Spinal cord (tissue), 9 donors: ENCODE measurements at regions not wholly inside any gene's neighbourhood (a gene's known extent, or its start where the extent isn't known, plus 50 kb on each side); places are given as distances from the start of the nearest gene placed in this dataset.

Experiments
- DNase-seq, 6 donors: peaks; one replicate each; pipeline versions ENCODE4 v3.0.0 to v3.0.0-alpha.2; 2013 to 2015; ENCODE audit warnings: low spot score in 6 of 6, low read depth in 4 of 6
- H3K27ac ChIP-seq: one replicate; pipeline ENCODE4 v1.5.1; 2013; ENCODE audit warnings: low read depth, low read length, control low read depth
- H3K27me3 ChIP-seq: one replicate; pipeline ENCODE4 v1.6.1; 2013; ENCODE audit warnings: low read length; ENCODE audit not compliant: control insufficient read depth, insufficient read depth
- H3K36me3 ChIP-seq: one replicate; pipeline ENCODE4 v1.6.1; 2013; ENCODE audit warnings: low read length; ENCODE audit not compliant: control insufficient read depth, insufficient read depth
- H3K4me1 ChIP-seq: one replicate; pipeline ENCODE4 v1.6.1; 2013; ENCODE audit warnings: low read length; ENCODE audit not compliant: control insufficient read depth, insufficient read depth
- H3K4me3 ChIP-seq: one replicate; pipeline ENCODE4 v1.5.1; 2013; ENCODE audit warnings: low read depth, low read length, control low read depth
- H3K9me3 ChIP-seq: one replicate; pipeline ENCODE4 v1.6.1; 2013; ENCODE audit warnings: low read length; ENCODE audit not compliant: control insufficient read depth, insufficient read depth
- WGBS: methylation state at CpG from one replicate; pipeline ENCODE4 v1.1.5; 2013; ENCODE audit warnings: missing lambda C conversion rate; ENCODE audit not compliant: insufficient coverage; 5-methylcytosine and 5-hydroxymethylcytosine counted together
- donor health status: healthy.

GRCh38 chr5:174347183-174347582, 301.7 kb downstream of the NSG2 start:
- no peak for DNase-seq
- Histone ChIP-seq H3K36me3 (no peaks in the 10 kb centered on the region), H3K4me1 (no peaks in the 10 kb centered on the region), H3K27me3 (no peaks in the 10 kb centered on the region), H3K27ac (no peak overlapping the region), H3K4me3 (no peak overlapping the region), H3K9me3 (peaks cover 2% of the 10 kb centered on the region)
- 100% methylated on average over 1 of the region's 1 CpG for WGBS

GRCh38 chr5:174348311-174348981, 302.9 kb downstream of the NSG2 start:
- Histone ChIP-seq H3K4me3 (no peak overlapping the region), H3K4me1 (no peaks in the 10 kb centered on the region), H3K36me3 (no peaks in the 10 kb centered on the region), H3K27ac (no peak overlapping the region), H3K9me3 (peaks cover 2% of the 10 kb centered on the region), H3K27me3 (no peaks in the 10 kb centered on the region)
- DNase-seq, result peak in 2 of 6 donors; percentile 49 to 67
- WGBS, result 40% methylated on average over 3 of the region's 8 CpGs

DNA sequence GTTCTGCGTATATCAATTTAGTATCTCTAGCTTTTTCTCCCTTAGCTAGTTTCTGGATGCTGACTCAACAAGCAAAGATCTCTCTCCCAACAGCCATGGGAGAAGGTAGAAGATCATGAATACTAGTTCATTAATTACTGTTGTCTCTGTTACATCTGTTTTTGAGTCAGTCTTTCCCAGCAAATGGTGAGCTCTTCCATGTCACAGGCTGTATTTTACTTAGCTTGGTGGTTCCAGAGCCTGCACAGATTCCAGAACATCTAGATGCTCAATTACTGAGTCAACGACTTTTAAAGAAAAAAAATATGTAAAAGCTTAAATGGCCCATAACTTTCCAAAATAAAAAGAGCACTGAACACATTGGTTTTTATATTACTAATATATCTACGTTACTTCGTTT, 307.2 kb downstream of the NSG2 start:
- WGBS, result no CpG with 5 or more reads among the region's 4 CpGs
- H3K36me3 ChIP-seq, result no peaks in the 10 kb centered on the region
- no peak overlapping the region for H3K27ac ChIP-seq
- H3K27me3 ChIP-seq, result no peaks in the 10 kb centered on the region
- DNase-seq, result no peak
- no peak overlapping the region for H3K4me3 ChIP-seq
- H3K9me3 ChIP-seq, result no peaks in the 10 kb centered on the region
- H3K4me1 ChIP-seq, result no peaks in the 10 kb centered on the region

DNA sequence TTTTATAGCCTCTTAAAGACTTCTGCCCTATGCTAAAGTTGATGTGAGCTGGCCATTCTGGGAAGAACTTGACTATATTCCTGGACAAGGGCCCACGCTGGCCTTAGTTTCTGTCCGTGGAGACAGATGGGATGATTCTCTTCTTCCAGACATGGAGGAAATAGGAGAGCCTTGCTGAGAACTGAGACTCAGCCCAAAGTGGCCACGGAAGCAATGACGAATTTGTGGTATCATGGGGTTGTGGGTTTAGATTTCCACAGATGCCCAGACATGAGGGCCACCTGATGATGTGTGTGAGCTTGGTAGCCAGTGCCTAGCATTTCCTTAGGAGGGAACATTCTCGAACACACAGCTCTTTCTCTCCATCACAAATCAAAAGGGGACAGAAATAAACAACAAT, 309.1 kb downstream of the NSG2 start:
- no peaks in the 10 kb centered on the region for H3K4me1 ChIP-seq
- 58% methylated on average over 3 of the region's 5 CpGs for WGBS
- H3K27me3 ChIP-seq, result no peaks in the 10 kb centered on the region
- H3K9me3 ChIP-seq, result no peaks in the 10 kb centered on the region
- no peak for DNase-seq
- H3K27ac ChIP-seq, result no peak overlapping the region
- no peaks in the 10 kb centered on the region for H3K36me3 ChIP-seq
- no peak overlapping the region for H3K4me3 ChIP-seq

DNA sequence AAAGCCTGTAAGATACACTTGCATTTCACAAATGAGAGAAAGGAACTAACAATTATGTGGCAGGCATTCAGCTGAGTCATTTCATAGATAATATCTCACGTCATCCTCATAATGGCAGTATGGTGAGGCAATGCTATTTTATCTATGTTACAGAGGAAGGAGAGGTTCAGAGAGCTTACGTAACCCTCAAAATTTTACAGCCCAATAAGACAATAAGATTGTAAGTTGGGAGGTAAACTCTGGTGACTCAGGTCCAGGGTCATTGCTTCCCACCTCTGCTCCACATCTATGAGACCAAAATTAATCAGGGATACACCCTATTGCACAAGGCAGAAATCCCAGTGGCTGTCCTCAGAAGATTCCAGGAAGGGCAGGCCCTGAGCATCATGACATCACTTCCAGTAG, 309.7 kb downstream of the NSG2 start:
- no peak for DNase-seq
- WGBS, result no CpG with 5 or more reads among the region's 2 CpGs
- Histone ChIP-seq H3K4me1 (no peaks in the 10 kb centered on the region), H3K36me3 (no peaks in the 10 kb centered on the region), H3K27me3 (no peaks in the 10 kb centered on the region), H3K9me3 (no peaks in the 10 kb centered on the region), H3K4me3 (no peak overlapping the region), H3K27ac (no peak overlapping the region)

DNA sequence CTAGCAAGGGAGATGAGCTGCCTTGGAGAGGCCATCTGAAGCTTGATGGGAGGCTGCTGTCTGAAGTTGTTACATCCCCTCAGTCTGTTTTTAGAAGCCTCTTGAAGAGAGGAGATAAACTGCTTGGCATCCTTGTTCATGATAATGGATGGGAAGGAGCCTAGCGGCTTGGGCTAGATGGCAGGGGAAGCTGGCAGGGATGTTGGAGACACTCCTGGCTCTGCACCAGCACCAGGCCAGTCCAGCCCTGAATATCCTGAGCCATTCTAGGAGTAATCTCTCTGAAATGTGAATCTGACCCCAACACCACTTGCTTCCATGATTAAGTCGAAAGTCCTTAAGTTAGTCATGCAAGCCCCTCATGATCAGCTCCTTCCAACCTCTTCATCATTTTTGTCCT, 310.5 kb downstream of the NSG2 start:
- DNase-seq, result no peak
- Histone ChIP-seq H3K27ac (no peak overlapping the region), H3K4me1 (no peaks in the 10 kb centered on the region), H3K36me3 (no peaks in the 10 kb centered on the region), H3K27me3 (no peaks in the 10 kb centered on the region), H3K4me3 (no peak overlapping the region), H3K9me3 (no peaks in the 10 kb centered on the region)
- 100% methylated on average over 1 of the region's 2 CpGs for WGBS

DNA sequence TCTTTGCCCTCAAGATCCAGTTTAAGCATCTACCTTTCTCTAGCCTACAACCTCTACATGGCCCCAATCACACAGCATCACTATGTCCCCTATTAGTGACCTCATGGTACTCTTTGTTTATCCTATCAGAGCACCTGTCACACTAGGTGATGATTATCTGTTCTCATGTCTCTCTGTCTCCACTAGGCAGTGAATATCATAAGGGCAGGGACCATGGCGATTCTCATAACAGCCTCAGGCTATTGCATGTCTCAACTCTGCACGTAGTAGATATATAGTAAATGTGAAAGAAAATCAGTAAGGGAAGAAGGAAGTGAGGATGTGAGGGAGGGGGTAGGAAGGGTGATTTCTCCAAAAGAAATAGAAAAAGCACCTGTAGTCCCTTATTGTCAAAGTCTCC, 311.0 kb downstream of the NSG2 start:
- Histone ChIP-seq H3K4me1 (no peaks in the 10 kb centered on the region), H3K27ac (no peak overlapping the region), H3K27me3 (no peaks in the 10 kb centered on the region), H3K36me3 (no peaks in the 10 kb centered on the region), H3K9me3 (no peaks in the 10 kb centered on the region), H3K4me3 (no peak overlapping the region)
- no peak for DNase-seq
- 80% methylated on average over 1 of the region's 2 CpGs for WGBS

DNA sequence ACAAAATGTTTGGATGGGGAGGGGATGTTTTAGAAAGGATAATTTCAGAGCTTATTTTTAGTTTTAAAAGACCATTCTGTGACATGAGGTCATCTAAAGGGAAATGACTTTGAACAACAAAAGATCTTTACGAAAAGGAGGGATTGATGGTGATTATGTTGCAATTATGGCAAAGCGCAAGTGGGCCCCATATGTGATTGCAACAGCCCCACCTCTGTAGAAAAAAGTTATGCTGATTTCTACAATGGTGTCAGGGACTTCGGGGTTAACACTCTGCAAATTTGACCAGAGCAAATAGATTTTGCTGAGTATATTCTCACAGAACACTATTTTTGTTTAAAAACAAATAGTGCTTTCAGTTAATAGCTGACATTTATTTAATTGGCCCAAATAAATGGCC, 312.8 kb downstream of the NSG2 start:
- WGBS, result 76% methylated on average over 2 of the region's 3 CpGs
- Histone ChIP-seq H3K27ac (no peak overlapping the region), H3K36me3 (no peaks in the 10 kb centered on the region), H3K4me1 (no peaks in the 10 kb centered on the region), H3K4me3 (no peak overlapping the region), H3K27me3 (no peaks in the 10 kb centered on the region), H3K9me3 (no peaks in the 10 kb centered on the region)
- DNase-seq, result no peak

GRCh38 chr5:174359071-174359470, 313.6 kb downstream of the NSG2 start:
- H3K27me3 ChIP-seq, result no peaks in the 10 kb centered on the region
- no peak for DNase-seq
- H3K27ac ChIP-seq, result no peak overlapping the region
- H3K4me3 ChIP-seq, result no peak overlapping the region
- 82% methylated on average over 3 of the region's 4 CpGs for WGBS
- H3K4me1 ChIP-seq, result no peaks in the 10 kb centered on the region
- H3K36me3 ChIP-seq, result no peaks in the 10 kb centered on the region
- H3K9me3 ChIP-seq, result no peaks in the 10 kb centered on the region

DNA sequence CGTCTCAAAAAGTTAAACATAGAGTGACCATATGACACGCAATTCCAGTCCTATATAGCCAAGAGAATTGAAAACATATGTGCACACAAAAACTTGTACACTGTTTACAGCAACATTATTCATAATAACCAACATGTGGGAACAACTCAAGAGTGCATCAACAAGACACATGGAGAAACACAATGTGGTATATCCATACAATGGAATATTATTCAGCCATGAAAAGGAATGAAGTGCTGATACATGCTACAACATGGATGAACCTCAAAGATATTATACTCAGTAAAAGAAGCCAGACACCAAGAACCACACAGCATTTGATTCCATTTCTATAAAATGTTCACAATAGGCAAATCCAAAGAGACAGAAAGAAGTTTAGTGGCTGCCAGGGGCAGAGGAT, 317.0 kb downstream of the NSG2 start:
- H3K9me3 ChIP-seq, result no peaks in the 10 kb centered on the region
- H3K36me3 ChIP-seq, result no peaks in the 10 kb centered on the region
- WGBS, result 94% methylated on average over 2 of the region's 2 CpGs
- no peak for DNase-seq
- no peaks in the 10 kb centered on the region for H3K4me1 ChIP-seq
- no peak overlapping the region for H3K4me3 ChIP-seq
- H3K27ac ChIP-seq, result no peak overlapping the region
- no peaks in the 10 kb centered on the region for H3K27me3 ChIP-seq
